GM18502 (cell line): ENCODE measurements at regions not wholly inside any gene's neighbourhood (a gene's known extent, or its start where the extent isn't known, plus 50 kb on each side); places are given as distances from the start of the nearest gene placed in this dataset.
A peak's percentile ranks its signal among the peaks of the same experiment; 100 is the strongest.

Source experiments
- ATAC-seq: cut with Tn5 transposase; IDR thresholded peaks from one replicate; pipeline ENCODE4 v1.9.1; 2021; ENCODE audit warnings: mild to moderate bottlenecking; ENCODE audit not compliant: unreplicated experiment, poor library complexity

DNA sequence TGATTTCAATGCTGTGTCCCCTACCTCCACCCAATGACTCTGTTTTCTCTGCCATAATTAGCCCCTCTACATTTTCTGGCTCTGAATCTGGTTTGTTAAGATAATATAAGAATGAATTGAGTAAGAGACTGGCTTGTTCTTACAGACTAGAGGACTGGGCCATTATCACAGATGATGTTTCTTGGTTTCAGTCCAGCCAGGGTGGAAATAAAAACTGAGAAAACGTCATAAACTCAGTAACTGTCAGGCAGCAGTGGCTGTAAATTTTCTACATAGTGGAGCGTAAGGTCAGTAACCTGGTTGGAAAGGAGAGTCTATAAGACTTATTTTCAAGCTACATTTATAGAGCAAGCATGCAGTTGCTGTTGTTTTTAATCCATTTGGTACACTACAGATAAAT lies 485.4 kb downstream of the HTR7 start:
- no peak for ATAC-seq

- no peak for ATAC-seq
Observed at GRCh38 chr10:90373911-90374310, 483.9 kb downstream of the HTR7 start.

GRCh38 chr10:90378524-90379076 lies 479.2 kb downstream of the HTR7 start:
- ATAC-seq = no peak

- ATAC-seq = no peak
Observed at GRCh38 chr10:90381468-90381867, 476.4 kb downstream of the HTR7 start.

DNA sequence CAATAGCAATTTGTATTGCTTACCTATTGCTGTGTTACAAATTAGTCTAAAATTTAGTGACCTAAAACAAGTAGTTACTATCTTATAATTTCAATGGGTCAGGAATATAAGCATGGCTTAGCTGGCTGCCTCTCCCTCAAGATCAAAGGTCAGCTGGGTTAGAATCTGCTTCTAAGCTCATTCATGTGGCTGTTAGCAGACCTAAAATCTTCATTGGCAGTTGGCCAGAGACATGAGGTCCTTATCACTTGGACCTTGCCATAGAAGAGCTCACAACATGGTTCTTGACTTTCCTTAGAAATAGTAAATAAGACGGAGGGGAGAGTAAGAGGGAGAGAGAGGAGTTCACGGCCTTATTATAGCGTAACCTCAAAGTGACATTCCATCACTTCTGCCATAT lies 468.0 kb downstream of the HTR7 start:
- no peak for ATAC-seq

GRCh38 chr10:90394311-90394710 lies 463.5 kb downstream of the HTR7 start:
- ATAC-seq = no peak

- ATAC-seq = no peak
Observed at GRCh38 chr10:90396721-90397120, 461.1 kb downstream of the HTR7 start.

GRCh38 chr10:90398566-90398965 lies 459.3 kb downstream of the HTR7 start:
- no peak for ATAC-seq

GRCh38 chr10:90399782-90400181 lies 458.1 kb downstream of the HTR7 start:
- ATAC-seq = no peak

DNA sequence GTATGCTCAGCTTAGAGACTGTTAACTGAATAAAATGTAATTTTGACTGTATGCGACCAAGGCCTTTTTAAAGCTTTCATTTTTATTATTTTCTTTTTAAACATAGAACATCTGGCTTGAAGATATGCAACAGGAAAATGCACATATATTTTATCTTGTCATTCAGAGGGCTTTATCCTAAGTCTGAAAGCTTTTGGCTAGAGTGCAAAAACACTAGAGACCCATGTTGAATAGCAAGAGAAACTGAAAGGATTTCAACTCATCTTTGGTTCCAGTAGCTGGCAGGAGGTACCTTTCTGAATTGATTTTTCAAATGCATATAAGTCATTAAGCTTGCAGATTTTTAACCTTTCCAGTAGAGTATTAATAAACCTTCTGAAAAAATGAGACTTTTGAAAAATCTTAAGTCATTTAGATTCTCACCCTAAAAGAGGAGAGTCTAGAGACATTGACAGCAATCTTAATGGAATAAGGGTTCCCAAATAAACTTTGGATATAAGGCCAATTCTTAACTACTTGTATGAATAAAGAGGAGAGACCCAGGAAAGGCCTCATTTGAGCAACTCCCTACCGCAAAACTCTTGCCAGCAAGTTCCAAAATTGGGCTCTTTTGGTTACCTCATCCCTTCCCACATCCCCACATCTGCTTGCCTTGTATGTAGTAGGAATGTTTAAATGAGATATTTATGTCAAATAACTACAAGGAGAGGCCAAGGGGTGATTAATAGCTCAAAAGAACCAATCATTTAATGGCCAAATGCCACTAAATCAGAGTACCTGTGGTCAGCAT lies 454.4 kb downstream of the HTR7 start:
- no peak for ATAC-seq

- no peak for ATAC-seq
Observed at GRCh38 chr10:90407131-90407530, 450.7 kb downstream of the HTR7 start.

DNA sequence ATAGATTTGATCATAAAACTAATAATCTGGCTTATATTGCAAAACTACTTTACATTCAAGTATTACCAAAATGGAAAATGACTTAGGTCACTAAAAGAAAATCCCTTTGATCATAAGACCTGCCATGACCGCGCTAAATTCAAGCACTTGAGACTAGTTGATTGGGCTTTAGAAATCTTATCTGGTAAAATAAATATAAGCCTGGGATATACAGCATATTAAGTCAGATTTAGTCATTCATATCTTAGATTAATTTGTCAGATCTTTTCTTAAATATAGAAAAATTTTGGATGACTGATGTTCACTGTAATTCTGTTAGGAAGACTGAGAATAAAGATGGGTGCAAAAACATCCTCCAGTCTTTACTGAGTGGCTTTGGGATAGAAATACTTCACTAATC lies 450.0 kb downstream of the HTR7 start:
- no peak for ATAC-seq

DNA sequence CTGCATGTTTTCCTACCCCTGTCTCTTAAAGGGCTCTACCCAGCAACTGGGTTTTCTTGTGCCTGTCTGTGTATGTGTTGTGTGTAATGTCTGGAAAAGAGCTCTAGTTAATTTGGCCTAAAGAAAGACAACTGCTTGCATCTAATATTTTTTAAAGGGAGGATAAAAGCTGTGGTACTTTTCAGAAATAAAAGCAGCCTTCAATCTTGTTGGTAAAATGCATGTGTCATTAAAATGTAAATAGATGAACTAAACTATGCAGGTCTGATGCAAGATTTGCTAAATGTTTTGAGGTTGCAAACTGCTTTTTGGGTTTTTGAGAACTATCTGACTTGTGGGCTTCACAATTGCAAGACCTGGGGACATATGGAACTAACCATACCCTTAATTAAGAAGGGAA lies 445.3 kb downstream of the HTR7 start:
- no peak for ATAC-seq

DNA sequence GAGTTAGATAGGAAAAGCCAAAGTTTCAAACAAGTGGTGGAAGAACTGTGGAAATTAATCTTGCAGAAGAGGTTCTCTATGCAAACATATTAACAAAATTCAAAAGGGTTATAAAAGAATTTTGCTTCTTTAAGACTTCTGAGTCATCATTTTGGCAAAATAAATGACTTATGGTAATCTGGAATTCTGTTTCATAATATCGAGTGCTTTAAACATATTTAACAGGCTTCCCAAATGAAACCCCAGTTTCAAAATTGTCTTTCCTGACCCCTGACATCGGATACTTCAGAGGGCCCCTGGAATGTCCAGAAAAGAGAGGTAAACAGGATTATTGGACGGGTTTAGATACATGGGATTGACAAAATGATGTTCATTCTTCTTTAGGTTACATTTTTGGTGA lies 444.6 kb downstream of the HTR7 start:
- no peak for ATAC-seq

GRCh38 chr10:90414926-90415325 lies 442.9 kb downstream of the HTR7 start:
- ATAC-seq = no peak

DNA sequence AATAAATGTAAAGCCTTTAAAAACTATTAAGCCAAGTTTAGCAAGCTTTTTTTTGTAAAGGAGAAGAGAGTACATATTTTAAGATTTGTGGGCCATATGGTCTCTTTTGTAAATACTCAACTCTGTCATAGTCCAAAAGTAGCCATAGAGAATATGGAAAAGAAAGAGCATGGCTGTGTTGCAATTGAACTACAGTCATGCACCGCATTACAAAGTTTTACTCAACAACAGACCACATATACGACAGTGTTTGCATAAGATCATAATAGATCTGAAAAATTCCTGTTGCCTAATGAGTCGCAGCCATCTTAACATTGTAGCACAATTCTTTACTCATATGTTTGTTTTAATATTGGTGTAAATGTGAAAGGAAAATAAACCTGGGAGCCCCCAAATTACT lies 440.8 kb downstream of the HTR7 start:
- no peak for ATAC-seq

DNA sequence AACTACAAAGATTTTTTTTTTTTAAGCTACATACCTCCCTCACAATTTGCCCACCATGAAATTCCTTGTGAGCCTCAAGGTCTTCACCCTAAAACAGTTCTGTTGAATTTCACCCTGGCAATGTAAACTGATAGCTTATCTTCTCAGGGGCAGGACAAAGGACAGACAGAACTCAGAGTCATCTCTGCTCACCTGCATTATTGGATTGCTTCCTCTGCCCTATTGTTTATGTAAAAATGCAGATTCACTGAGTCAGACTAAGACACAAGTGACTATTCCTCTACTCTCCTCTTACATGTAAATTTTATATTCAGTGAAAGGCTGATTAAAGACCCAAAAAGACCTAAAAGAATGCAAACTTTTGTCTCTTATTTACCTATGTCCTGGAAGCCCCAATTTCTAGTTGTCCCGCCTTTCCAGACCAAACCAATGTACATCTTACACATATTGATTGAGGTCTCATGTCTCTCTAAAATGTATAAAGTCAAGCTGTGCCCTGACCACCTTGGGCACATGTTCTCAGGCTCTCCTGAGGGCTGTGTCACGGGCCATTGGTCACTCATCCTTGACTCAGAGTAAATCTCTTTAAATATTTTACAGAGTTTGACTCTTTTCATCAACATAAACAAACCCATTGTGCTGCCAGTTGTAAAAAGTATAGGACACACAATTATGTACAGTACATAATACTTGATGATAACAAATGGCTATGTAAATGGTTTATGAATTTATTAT lies 440.2 kb downstream of the HTR7 start:
- ATAC-seq = no peak

DNA sequence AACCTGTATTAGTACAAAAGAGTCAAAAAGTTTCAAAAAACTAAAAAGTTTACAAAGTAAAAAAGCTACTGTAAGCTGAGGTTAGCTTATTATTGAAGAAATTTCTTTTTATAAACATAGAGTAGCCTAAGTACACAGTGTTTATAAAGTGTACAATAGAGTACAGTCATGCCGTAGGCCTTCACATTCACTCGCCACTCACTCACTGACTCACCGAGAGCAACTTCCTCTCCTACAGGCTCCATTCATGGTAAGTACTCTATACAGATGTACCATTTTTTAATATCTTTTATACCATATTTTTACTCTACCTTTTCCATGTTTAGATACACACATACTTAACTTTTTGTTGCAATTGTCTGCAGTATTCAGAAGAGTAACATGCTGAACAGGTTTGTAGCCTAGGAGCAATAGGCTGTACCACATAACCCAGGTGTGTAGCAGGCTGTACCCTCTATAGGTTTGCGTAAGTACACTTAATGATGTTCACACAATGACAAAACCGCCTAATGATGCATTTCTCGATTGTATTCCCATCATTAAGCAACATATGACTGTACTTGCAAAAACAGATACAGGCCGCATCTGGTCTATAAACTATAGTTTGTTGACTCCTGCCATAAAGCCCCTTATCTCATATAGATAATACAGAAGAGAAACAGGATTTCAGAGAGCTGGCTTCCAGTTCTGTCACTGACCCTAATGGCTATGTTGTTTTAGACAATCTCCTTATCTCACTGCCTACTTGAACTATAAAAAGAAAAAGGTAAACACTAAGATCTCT lies 438.8 kb downstream of the HTR7 start:
- no peak for ATAC-seq

DNA sequence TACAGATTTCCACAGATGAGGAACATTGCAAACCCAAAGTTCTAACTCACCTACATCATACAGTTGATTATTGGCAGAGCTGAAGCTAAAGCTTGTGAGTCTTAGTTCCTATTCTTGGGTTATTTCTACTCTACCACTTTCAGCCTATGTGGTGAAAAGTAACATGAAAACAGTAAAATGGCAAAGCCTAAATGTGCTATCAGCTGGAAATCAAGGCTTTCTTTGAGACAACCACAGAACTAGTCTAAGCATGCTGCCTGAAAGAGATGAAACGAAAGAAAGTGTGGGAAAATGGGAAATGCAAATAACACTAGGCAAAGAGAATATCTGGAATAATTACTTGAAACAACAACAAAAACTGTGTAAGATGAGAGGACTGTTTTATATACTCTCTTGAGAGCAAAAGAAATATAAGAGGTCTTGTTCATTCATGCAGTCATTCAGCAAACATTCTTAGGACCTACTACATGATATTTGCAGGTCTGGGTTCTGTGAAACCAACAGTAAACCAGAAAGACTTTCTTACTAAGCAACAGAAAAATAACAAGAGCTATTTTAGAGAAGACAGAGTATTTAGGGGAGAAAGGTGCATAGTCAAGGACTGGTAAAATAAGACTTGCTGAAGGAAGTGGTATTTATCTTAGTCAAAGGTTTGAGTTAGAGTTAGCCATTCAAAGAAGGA lies 437.1 kb downstream of the HTR7 start:
- peak; percentile 88 for ATAC-seq

- ATAC-seq = no peak
Observed at GRCh38 chr10:90421874-90422273, 436.0 kb downstream of the HTR7 start.
